ENCODE measurements at regions not wholly inside any gene's neighbourhood (a gene's known extent, or its start where the extent isn't known, plus 50 kb on each side); places are given as distances from the start of the nearest gene placed in this dataset.

DNA sequence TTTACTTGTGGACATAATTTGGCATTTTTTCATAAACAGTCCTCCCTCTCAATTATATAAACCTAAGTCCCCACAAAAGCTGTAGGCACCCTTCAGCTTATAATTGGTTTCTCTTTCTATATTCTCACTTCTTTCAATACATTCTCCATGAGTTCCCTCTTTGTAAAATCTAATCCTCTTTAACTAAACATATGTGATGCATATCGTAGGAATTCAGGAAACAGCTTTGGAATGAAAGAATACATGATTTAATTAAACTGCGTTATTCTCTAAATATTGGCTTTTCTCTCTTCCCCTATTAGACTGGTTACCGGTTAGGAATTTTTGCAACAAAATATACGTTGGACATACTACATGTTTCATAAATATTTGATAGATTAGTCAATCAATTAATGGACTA, 1122.6 kb downstream of the FLRT2 start:
- Histone ChIP-seq H3K4me2 (no peak overlapping the region), H3K27ac (no peak overlapping the region), H3K36me3 (no peaks in the 10 kb centered on the region), H3K4me1 (no peaks in the 10 kb centered on the region), H3K9ac (no peak overlapping the region), H3K4me3 (no peak overlapping the region), H3K27me3 (no peaks in the 10 kb centered on the region), H3K9me3 (no peaks in the 10 kb centered on the region), H4K20me1 (no peaks in the 10 kb centered on the region)
- TF ChIP-seq Cebpa-rat (IDR thresholded peaks at IDR 0.05) = no peak

DNA sequence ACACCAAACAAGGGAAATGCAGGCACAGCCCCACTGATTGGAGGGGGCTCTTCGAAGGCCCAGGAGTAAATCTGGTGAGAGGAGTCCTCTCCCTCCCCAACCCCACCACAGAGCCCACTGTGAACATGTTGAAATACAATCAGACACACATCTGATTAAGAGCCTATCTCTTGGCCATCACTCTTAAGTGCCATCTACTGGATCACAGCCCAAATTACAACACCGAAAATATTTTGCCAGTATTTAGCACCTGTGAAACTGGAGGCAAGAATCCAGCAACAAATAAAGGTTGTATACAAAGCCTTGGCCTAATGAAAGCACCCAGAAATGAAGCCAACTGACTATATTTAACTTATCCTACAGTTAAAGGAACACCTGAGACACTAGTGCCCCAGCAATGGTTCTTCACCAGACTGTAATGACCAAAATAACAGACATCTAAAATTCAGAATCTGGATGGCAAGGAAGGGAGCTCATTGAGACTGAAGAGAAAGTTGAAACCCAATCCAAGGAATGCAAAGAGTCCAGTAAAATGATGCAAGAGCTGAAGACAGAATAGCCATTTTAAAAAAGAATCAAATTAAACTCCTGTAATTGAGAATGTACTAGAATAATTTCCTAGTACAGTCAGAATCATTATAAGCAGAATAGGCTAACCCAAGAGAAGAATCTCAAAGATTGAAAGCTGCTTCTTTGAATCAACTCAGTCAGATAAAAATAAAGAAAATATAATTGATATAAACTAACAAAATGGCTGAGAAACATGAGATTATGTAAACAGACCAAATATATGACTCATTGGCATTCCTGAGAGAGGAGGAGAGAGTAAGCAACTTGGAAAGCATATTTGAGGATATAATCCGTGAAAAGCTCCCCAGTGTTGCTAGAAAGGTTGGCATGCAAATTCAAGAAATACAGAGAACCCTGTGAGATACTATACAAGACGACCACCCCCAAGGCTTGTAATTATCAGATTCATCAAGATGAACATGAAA, 1117.0 kb downstream of the FLRT2 start:
- no peaks in the 10 kb centered on the region for H3K27me3 ChIP-seq
- TF ChIP-seq Cebpa-rat (IDR thresholded peaks at IDR 0.05) = no peak
- H3K9me3 ChIP-seq = peaks cover 9% of the 10 kb centered on the region
- no peak overlapping the region for H3K4me2 ChIP-seq
- H3K9ac ChIP-seq = no peak overlapping the region
- no peak overlapping the region for H3K4me3 ChIP-seq
- H3K4me1 ChIP-seq = no peaks in the 10 kb centered on the region
- no peaks in the 10 kb centered on the region for H4K20me1 ChIP-seq
- no peak overlapping the region for H3K27ac ChIP-seq
- no peaks in the 10 kb centered on the region for H3K36me3 ChIP-seq

DNA sequence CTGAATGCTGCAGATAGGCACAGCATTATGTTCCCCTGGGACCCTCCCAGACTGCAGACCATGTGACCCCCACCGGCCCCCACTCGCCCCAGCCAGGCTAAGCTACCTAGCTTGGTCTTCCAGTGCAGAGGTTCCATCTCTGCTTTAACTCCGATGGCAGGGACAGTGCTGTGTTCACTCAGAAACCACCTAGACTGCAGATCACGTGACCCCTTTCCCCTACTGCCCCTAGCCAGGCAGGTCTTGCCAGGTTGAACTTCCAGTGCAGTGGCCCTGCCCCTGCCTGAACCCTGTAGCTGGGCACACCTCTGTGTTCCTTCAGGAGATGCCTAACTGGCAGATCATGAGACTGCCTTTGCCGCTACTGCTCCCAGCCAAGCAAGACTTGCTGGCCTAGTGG, 1116.2 kb downstream of the FLRT2 start:
- H4K20me1 ChIP-seq = no peaks in the 10 kb centered on the region
- no peak overlapping the region for H3K9ac ChIP-seq
- H3K4me2 ChIP-seq = no peak overlapping the region
- H3K4me3 ChIP-seq = no peak overlapping the region
- peaks cover 9% of the 10 kb centered on the region for H3K9me3 ChIP-seq
- no peak overlapping the region for H3K27ac ChIP-seq
- no peaks in the 10 kb centered on the region for H3K36me3 ChIP-seq
- no peaks in the 10 kb centered on the region for H3K4me1 ChIP-seq
- TF ChIP-seq Cebpa-rat (IDR thresholded peaks at IDR 0.05) = no peak
- no peaks in the 10 kb centered on the region for H3K27me3 ChIP-seq

DNA sequence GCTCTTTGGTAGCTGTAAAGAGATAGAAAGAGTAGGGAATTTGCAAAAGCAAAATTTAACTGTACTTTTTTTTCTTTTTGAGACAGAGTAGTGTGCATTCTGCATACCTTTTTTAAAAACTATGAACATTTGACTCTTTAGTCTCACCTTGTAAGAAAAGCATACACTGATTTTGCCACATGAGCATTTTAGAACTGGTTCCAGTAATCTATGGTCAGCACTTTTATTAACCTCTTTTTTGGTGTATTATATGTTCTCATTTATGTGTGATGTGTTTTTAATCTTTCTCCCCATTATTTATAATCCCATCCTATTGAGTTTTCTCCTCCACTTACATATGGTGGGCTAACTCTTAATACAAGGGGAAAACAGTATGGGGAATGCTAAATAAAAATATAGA, 1111.4 kb downstream of the FLRT2 start:
- Histone ChIP-seq H3K27me3 (no peaks in the 10 kb centered on the region), H3K36me3 (no peaks in the 10 kb centered on the region), H3K9me3 (peaks cover 2% of the 10 kb centered on the region; the same call in 1 of the 2 replicates), H4K20me1 (no peaks in the 10 kb centered on the region), H3K4me1 (no peaks in the 10 kb centered on the region), H3K4me3 (no peak overlapping the region), H3K9ac (no peak overlapping the region), H3K27ac (no peak overlapping the region), H3K4me2 (no peak overlapping the region)
- no peak for TF ChIP-seq Cebpa-rat (IDR thresholded peaks at IDR 0.05)

DNA sequence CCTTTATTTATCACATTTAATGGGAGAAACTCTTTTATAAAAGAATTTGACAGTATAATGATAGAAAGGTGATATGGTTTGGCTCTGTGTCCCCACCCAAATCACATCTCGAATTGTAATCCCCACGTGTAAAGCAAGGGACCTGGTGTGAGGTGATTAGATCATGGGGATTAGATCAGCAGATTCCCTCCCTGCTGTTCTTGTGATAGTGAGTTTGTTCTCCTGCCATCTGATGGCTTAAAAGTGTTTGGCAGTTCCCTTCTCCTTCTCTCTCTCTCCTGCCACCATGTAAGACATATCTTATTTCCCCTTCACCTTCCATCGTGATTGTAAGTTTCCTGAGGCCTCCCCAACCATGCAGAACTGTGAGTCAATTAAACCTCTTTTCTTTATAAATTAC, 1110.3 kb downstream of the FLRT2 start:
- Histone ChIP-seq H4K20me1 (no peaks in the 10 kb centered on the region), H3K9ac (no peak overlapping the region), H3K27me3 (no peaks in the 10 kb centered on the region), H3K4me1 (no peaks in the 10 kb centered on the region), H3K9me3 (no peaks in the 10 kb centered on the region), H3K27ac (no peak overlapping the region), H3K36me3 (no peaks in the 10 kb centered on the region), H3K4me3 (no peak overlapping the region), H3K4me2 (no peak overlapping the region)
- no peak for TF ChIP-seq Cebpa-rat (IDR thresholded peaks at IDR 0.05)

DNA sequence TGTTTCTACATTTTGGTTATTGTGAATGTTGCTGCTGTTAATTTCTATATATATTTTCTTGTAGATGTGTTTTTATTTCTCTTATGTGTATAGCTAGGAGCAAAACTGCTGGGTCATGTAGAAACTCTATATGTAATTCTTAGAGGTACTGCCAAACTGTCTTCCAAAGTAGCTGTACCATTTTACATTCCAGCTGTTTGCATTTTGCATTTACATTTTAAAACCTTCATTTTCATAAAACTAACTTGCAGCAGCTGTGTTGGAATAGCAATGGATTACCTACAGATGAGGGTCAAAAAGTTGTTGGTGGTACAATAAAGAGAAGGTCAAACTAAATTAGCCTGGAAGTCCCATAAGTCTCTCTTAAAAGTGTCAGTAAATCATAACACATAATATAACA, 1109.7 kb downstream of the FLRT2 start:
- H3K9ac ChIP-seq = no peak overlapping the region
- H3K27me3 ChIP-seq = no peaks in the 10 kb centered on the region
- H3K27ac ChIP-seq = no peak overlapping the region
- H3K9me3 ChIP-seq = no peaks in the 10 kb centered on the region
- TF ChIP-seq Cebpa-rat (IDR thresholded peaks at IDR 0.05) = no peak
- H3K4me2 ChIP-seq = no peak overlapping the region
- H3K36me3 ChIP-seq = no peaks in the 10 kb centered on the region
- no peak overlapping the region for H3K4me3 ChIP-seq
- H3K4me1 ChIP-seq = no peaks in the 10 kb centered on the region
- no peaks in the 10 kb centered on the region for H4K20me1 ChIP-seq

DNA sequence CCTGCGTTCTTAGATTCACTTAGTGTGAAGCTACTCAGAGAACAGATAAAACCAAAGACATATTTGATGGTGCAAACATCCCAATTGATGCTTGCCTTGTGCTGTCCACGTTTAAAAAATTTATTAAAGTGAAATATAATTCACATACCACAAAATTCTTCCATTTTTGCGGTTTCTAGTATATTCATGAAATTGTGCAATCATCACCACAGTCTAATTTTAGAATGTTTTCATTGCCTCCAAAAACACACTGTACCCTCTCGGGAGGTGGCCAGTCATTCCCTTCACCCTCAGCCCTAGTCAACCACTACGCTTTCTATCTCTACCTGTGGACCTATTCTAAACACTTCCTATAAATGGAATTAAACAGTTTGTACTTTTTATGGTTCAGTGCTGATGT, 1109.2 kb downstream of the FLRT2 start:
- Histone ChIP-seq H3K36me3 (no peaks in the 10 kb centered on the region), H3K27me3 (no peaks in the 10 kb centered on the region), H3K27ac (no peak overlapping the region), H3K4me3 (no peak overlapping the region), H4K20me1 (no peaks in the 10 kb centered on the region), H3K4me2 (no peak overlapping the region), H3K4me1 (no peaks in the 10 kb centered on the region), H3K9me3 (no peaks in the 10 kb centered on the region), H3K9ac (no peak overlapping the region)
- TF ChIP-seq Cebpa-rat (IDR thresholded peaks at IDR 0.05) = no peak

DNA sequence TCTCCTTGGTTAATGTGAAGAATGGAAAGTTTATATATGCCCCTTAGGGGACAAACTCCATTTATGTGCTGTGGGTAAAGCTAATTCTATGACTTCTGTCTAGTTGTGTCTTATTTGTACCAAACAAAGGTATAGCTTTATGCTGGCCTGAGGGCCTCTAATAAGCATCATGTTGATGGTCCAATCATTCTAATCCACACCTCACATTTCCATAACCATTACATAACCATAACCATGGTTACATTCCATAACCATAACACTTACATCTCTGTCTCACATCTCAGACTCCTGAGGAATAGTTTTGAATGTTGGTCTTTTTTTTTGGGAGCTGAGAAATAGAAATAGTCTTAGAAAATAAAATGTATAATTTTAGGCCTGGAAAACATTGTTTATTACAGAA, 1097.1 kb downstream of the FLRT2 start:
- H4K20me1 ChIP-seq = no peaks in the 10 kb centered on the region
- H3K9me3 ChIP-seq = no peaks in the 10 kb centered on the region
- peaks cover 4% of the 10 kb centered on the region; the same call in 1 of the 2 replicates for H3K4me1 ChIP-seq
- H3K36me3 ChIP-seq = no peaks in the 10 kb centered on the region
- H3K4me2 ChIP-seq = no peak overlapping the region
- no peak overlapping the region for H3K9ac ChIP-seq
- H3K27ac ChIP-seq = no peak overlapping the region
- no peak for TF ChIP-seq Cebpa-rat (IDR thresholded peaks at IDR 0.05)
- H3K27me3 ChIP-seq = no peaks in the 10 kb centered on the region
- H3K4me3 ChIP-seq = no peak overlapping the region

DNA sequence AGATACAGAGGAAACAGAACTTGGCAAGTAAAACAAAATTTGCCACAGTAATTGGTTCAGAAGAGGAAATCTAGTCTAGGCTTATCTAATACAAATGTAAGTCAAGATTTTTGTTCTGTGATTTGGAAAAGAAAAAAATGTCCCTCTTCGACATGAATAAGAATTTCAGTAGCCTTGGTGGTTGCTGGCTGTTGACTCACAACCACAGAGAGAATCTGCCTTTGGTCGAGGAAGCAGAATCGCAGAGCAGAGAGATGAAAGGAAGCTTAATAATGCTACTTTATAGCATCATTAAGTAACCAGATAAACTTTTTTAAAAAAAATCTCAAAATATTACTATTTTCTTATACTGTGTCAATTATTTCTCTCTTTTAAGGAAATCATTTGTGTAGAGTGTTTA, 1096.6 kb downstream of the FLRT2 start:
- no peaks in the 10 kb centered on the region for H3K9me3 ChIP-seq
- no peak overlapping the region for H3K4me2 ChIP-seq
- H3K9ac ChIP-seq = no peak overlapping the region
- no peaks in the 10 kb centered on the region for H3K27me3 ChIP-seq
- no peak for TF ChIP-seq Cebpa-rat (IDR thresholded peaks at IDR 0.05)
- no peak overlapping the region for H3K27ac ChIP-seq
- no peak overlapping the region for H3K4me3 ChIP-seq
- H3K4me1 ChIP-seq = peaks cover 4% of the 10 kb centered on the region; the same call in 1 of the 2 replicates
- no peaks in the 10 kb centered on the region for H4K20me1 ChIP-seq
- no peaks in the 10 kb centered on the region for H3K36me3 ChIP-seq

DNA sequence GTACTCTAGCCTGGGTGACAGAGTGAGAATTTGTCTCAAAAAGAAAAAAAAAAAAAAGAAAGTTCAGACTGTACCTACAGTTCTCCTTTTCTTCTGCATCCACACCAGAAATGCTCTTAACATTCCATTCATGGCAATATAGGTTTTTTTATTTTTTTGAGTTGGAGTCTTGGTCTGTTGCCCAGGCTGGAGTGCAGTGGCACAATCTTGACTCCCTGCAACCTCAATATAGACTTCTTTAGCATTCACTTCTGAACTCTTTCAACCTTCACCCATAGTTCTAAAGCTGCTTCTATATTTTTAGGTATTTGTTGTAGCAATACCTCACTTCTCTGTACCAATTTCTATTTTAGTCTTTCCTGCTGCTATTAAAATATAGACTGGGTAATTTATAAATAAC, 1095.7 kb downstream of the FLRT2 start:
- Histone ChIP-seq H3K4me1 (peaks cover 4% of the 10 kb centered on the region; the same call in 1 of the 2 replicates), H3K27ac (no peak overlapping the region), H3K9ac (no peak overlapping the region), H3K27me3 (no peaks in the 10 kb centered on the region), H3K9me3 (no peaks in the 10 kb centered on the region), H4K20me1 (no peaks in the 10 kb centered on the region), H3K4me3 (no peak overlapping the region), H3K36me3 (no peaks in the 10 kb centered on the region), H3K4me2 (no peak overlapping the region)
- TF ChIP-seq Cebpa-rat (IDR thresholded peaks at IDR 0.05) = no peak

Measured in BLaER1 (cell line).